ENCODE measurements at regions not wholly inside any gene's neighbourhood (a gene's known extent, or its start where the extent isn't known, plus 50 kb on each side); places are given as distances from the start of the nearest gene placed in this dataset.

- ChIA-PET POLR2A (no interaction called here), CTCF (interaction anchor here (4.8 kb wide), 1 partner anchor 271 kb away, joined by 21 read pairs; no protein-coding TSS in a partner anchor)
- Mint-ChIP-seq H3K9me3 (no peaks in the 10 kb centered on the region), H3K27me3 (no peaks in the 10 kb centered on the region), H3K4me1 (ENCODE audit: low read depth) (no peaks in the 10 kb centered on the region), H3K36me3 (no peaks in the 10 kb centered on the region), H3K27ac (no peak overlapping the region), H3K4me3 (no peak overlapping the region)
- intact Hi-C loops (cut with micrococcal nuclease) = no loop called here
- DNase-seq = no peak
These were observed 133.5 kb upstream of the PARP11 start for GRCh38 chr12:4006743-4007142.

- Mint-ChIP-seq H3K4me3 (no peak overlapping the region), H3K4me1 (ENCODE audit: low read depth) (no peaks in the 10 kb centered on the region), H3K27ac (no peak overlapping the region), H3K9me3 (no peaks in the 10 kb centered on the region), H3K27me3 (no peaks in the 10 kb centered on the region), H3K36me3 (peaks cover 1% of the 10 kb centered on the region)
- no peak for DNase-seq
- CTCF ChIA-PET = interaction anchor here (4.8 kb wide), 1 partner anchor 272 kb away, joined by 21 read pairs; no protein-coding TSS in a partner anchor
- intact Hi-C loops (cut with micrococcal nuclease) = no loop called here
- POLR2A ChIA-PET = no interaction called here
These were observed 132.7 kb upstream of the PARP11 start for GRCh38 chr12:4005851-4006430.

DNA sequence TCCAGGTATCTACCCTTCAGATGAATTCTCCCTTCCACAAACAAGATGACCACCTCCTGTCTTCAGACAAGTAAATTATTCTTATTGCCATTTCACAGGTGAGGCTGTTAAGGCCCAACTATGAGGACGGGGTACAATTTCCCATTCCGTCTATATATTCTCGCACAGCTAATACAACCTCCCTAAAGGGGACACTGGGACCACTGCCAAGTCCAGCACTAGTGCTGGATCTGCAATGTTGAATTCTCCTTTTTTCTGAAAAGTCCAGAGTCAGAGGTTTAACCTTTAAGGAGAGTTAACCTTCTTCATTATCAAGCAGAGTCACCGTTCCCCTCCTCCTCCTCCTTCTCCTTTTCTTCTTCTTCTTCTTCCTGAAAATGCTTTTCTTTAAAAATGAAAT is 130.4 kb upstream of the PARP11 start:
- Mint-ChIP-seq H3K9me3 (no peaks in the 10 kb centered on the region), H3K4me3 (no peak overlapping the region), H3K36me3 (peaks cover 1% of the 10 kb centered on the region), H3K27me3 (no peaks in the 10 kb centered on the region), H3K4me1 (ENCODE audit: low read depth) (peaks cover 3% of the 10 kb centered on the region), H3K27ac (no peak overlapping the region)
- intact Hi-C loops (cut with micrococcal nuclease) = no loop called here
- POLR2A ChIA-PET = no interaction called here
- DNase-seq = no peak
- CTCF ChIA-PET = no interaction called here

GRCh38 chr12:4002601-4003000 is 129.4 kb upstream of the PARP11 start:
- peaks cover 3% of the 10 kb centered on the region for H3K4me1 Mint-ChIP-seq (ENCODE audit: low read depth)
- no peak for DNase-seq
- H3K27ac Mint-ChIP-seq = no peak overlapping the region
- H3K4me3 Mint-ChIP-seq = no peak overlapping the region
- CTCF ChIA-PET = no interaction called here
- no peaks in the 10 kb centered on the region for H3K9me3 Mint-ChIP-seq
- peaks cover 1% of the 10 kb centered on the region for H3K36me3 Mint-ChIP-seq
- POLR2A ChIA-PET = no interaction called here
- intact Hi-C loops (cut with micrococcal nuclease) = no loop called here
- no peaks in the 10 kb centered on the region for H3K27me3 Mint-ChIP-seq

GRCh38 chr12:4001841-4002240 is 128.6 kb upstream of the PARP11 start:
- Mint-ChIP-seq H3K27me3 (no peaks in the 10 kb centered on the region), H3K4me3 (no peak overlapping the region), H3K4me1 (ENCODE audit: low read depth) (peaks cover 3% of the 10 kb centered on the region), H3K27ac (no peak overlapping the region), H3K9me3 (no peaks in the 10 kb centered on the region), H3K36me3 (peaks cover 1% of the 10 kb centered on the region)
- POLR2A ChIA-PET = no interaction called here
- no peak for DNase-seq
- CTCF ChIA-PET = no interaction called here
- intact Hi-C loops (cut with micrococcal nuclease) = no loop called here

DNA sequence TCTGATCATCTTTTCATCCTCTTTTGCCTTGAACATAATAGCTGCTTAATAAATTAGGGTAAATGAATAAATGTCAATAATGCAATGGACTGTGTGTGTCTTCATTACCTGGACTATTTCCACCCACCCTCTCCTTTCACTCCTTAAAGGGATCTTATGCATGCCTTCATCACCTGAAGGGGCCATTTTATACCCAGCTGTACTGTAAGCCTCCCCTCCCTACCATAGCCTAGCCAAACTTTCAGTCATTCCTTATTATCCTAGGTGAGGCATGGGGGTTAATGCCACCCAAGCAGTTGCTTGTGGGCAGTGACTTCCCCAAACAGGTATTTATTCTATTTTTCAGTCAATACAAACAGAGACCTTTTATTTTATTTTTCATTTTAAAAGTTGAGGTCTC is 127.8 kb upstream of the PARP11 start:
- Mint-ChIP-seq H3K4me1 (ENCODE audit: low read depth) (peaks cover 3% of the 10 kb centered on the region), H3K9me3 (no peaks in the 10 kb centered on the region), H3K27me3 (no peaks in the 10 kb centered on the region), H3K27ac (no peak overlapping the region), H3K4me3 (no peak overlapping the region), H3K36me3 (peaks cover 1% of the 10 kb centered on the region)
- CTCF ChIA-PET = interaction anchor here (1.1 to 11.8 kb wide), 4 partner anchors 9 to 276 kb away, joined by 3 to 153 read pairs (median 6); no protein-coding TSS in a partner anchor
- intact Hi-C loops (cut with micrococcal nuclease) = no loop called here
- no peak for DNase-seq
- POLR2A ChIA-PET = interaction anchor here (0.7 to 1.2 kb wide), 2 partner anchors 13 to 275 kb away, joined by 3 to 4 read pairs; no protein-coding TSS in a partner anchor

DNA sequence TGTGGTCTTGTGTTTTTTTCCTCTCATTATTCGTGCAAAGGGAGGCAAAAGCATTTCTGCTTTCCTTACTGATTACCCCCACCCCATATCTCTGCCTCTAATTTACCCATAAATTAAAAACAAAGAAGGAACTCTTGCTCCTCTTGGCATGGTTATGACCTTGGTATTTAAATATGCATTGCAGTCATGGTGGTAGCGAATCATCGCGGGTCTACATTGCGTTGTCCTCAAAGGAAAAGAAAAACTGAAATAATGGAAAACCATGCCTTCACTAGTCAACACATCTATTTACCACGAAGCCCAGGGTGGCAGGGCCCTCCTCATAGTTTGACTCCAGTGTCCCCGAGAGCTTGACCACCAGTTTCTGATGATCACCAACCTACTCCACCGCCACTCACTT is 126.7 kb upstream of the PARP11 start:
- Mint-ChIP-seq H3K36me3 (peaks cover 1% of the 10 kb centered on the region), H3K27ac (no peak overlapping the region), H3K4me1 (ENCODE audit: low read depth) (peaks cover 3% of the 10 kb centered on the region), H3K4me3 (no peak overlapping the region), H3K9me3 (no peaks in the 10 kb centered on the region), H3K27me3 (no peaks in the 10 kb centered on the region)
- no peak for DNase-seq
- ChIA-PET POLR2A (interaction anchor here (1.2 kb wide), 1 partner anchor 276 kb away, joined by 4 read pairs; no protein-coding TSS in a partner anchor), CTCF (interaction anchor here (0.9 to 11.8 kb wide), 5 partner anchors 8 to 277 kb away, joined by 3 to 153 read pairs (median 4); no protein-coding TSS in a partner anchor)
- intact Hi-C loops (cut with micrococcal nuclease) = no loop called here

DNA sequence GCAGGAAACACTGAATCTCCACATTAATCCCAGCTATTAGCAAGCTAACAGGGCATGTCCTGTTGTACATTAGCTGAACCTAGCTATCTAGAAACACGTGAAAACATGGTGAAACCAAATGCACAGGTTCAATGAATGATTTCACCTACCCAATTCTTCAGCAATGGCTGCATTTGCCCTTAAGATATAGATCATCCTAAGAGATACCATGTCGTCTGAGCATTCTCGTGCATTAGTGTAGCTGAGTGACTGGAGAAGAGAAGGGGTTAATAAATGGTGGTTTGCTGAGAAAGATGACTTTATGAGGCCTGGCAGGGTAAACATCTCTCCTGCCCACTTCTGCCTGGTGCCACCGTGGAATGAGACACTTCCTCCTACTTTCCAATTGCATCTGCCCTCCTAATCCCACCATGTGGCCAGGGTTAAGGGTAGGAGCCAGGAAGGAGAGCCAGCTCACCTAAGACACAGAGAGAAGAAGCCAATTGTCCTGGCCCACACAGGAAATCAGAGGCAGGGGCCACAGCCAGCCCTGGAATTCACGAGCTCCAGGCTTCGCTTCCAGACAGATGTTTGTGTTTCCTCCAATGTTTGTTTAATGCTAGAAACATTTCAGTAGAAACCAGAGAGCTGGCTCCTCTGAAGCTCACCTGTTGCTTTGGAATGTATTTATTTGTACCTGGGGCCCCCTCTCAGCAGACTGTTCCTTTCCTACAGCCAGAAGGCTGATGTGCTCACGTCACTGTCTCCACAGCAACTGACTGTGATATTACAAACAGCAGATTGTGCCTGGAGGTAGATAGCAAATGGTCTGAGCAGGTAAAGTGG is 126.0 kb upstream of the PARP11 start:
- ChIA-PET CTCF (interaction anchor here (0.6 to 11.8 kb wide), 10 partner anchors 10 to 278 kb away, joined by 3 to 153 read pairs (median 5); no protein-coding TSS in a partner anchor), POLR2A (interaction anchor here (1.1 kb wide), 1 partner anchor 277 kb away, joined by 3 read pairs; no protein-coding TSS in a partner anchor)
- peaks cover 1% of the 10 kb centered on the region for H3K36me3 Mint-ChIP-seq
- no peak overlapping the region for H3K27ac Mint-ChIP-seq
- peaks cover 3% of the 10 kb centered on the region for H3K4me1 Mint-ChIP-seq (ENCODE audit: low read depth)
- H3K4me3 Mint-ChIP-seq = no peak overlapping the region
- intact Hi-C loops (cut with micrococcal nuclease) = no loop called here
- DNase-seq = no peak
- H3K27me3 Mint-ChIP-seq = no peaks in the 10 kb centered on the region
- H3K9me3 Mint-ChIP-seq = no peaks in the 10 kb centered on the region

DNA sequence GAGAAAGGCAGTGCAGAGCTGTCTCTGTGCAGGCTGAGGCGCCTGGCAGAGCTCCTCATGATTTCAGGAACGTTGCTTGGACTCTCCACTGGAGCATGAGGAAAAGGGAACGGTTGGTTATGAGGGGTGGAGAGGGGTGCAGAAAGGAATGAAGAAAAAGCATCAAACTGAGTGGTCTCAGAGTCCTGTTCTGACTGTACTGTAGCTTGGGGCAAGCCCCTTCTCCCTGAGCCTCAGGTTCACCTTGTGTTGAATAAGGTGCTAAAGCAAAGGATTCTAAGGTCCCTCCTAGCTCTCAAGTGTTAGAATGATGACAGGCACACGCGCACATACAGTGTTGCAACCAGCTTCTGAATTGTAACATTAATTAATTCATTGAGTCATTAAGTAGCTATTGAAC is 125.2 kb upstream of the PARP11 start:
- Mint-ChIP-seq H3K9me3 (no peaks in the 10 kb centered on the region), H3K27ac (no peak overlapping the region), H3K27me3 (no peaks in the 10 kb centered on the region), H3K4me3 (no peak overlapping the region), H3K4me1 (ENCODE audit: low read depth) (peaks cover 3% of the 10 kb centered on the region), H3K36me3 (peaks cover 1% of the 10 kb centered on the region)
- intact Hi-C loops (cut with micrococcal nuclease) = no loop called here
- DNase-seq = no peak
- ChIA-PET POLR2A (interaction anchor here (1.1 kb wide), 1 partner anchor 278 kb away, joined by 3 read pairs; no protein-coding TSS in a partner anchor), CTCF (interaction anchor here (0.6 to 11.8 kb wide), 9 partner anchors 11 to 279 kb away, joined by 3 to 153 read pairs (median 5); no protein-coding TSS in a partner anchor)

GRCh38 chr12:3996322-3996721 is 123.1 kb upstream of the PARP11 start:
- intact Hi-C loops (cut with micrococcal nuclease) = no loop called here
- peaks cover 3% of the 10 kb centered on the region for H3K4me1 Mint-ChIP-seq (ENCODE audit: low read depth)
- H3K27ac Mint-ChIP-seq = no peak overlapping the region
- CTCF ChIA-PET = interaction anchor here (0.7 to 11.8 kb wide), 8 partner anchors 17 to 530 kb away, joined by 3 to 153 read pairs (median 4); no protein-coding TSS in a partner anchor
- H3K27me3 Mint-ChIP-seq = no peaks in the 10 kb centered on the region
- POLR2A ChIA-PET = interaction anchor here (0.6 kb wide), 1 partner anchor 22 kb away, joined by 3 read pairs; no protein-coding TSS in a partner anchor
- no peak for DNase-seq
- no peaks in the 10 kb centered on the region for H3K36me3 Mint-ChIP-seq
- no peaks in the 10 kb centered on the region for H3K9me3 Mint-ChIP-seq
- no peak overlapping the region for H3K4me3 Mint-ChIP-seq

- ChIA-PET POLR2A (interaction anchor here (0.6 kb wide), 1 partner anchor 62 kb away, joined by 5 read pairs; no protein-coding TSS in a partner anchor), CTCF (interaction anchor here (1.4 to 11.8 kb wide), 4 partner anchors 32 to 282 kb away, joined by 5 to 153 read pairs (median 36); no protein-coding TSS in a partner anchor)
- Mint-ChIP-seq H3K36me3 (no peaks in the 10 kb centered on the region), H3K27ac (no peak overlapping the region), H3K4me1 (ENCODE audit: low read depth) (peaks cover 3% of the 10 kb centered on the region), H3K27me3 (no peaks in the 10 kb centered on the region), H3K9me3 (no peaks in the 10 kb centered on the region), H3K4me3 (no peak overlapping the region)
- no peak for DNase-seq
- intact Hi-C loops (cut with micrococcal nuclease) = loop anchor here (1.0 to 2.0 kb wide), 2 partner anchors 111 to 282 kb away; no protein-coding TSS in a partner anchor
These were observed 122.1 kb upstream of the PARP11 start for GRCh38 chr12:3995306-3995705.

DNA sequence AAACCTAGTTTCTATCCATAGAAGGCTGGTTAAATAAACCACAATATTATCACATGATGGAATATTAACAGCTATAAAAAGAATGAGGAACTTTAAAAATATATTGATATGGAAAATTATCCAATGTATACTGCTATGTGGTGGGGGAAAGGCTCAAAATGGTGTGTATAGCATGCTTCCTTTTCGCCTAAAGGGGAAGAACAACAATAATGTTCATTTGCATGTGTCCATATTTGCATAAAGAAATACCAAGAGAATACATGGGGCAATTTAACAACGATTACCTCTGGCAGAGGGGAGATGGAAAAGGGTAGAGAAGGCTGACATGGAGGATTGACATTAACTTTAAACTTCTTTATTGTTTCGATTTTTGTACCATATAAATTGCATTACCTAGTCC is 121.3 kb upstream of the PARP11 start:
- ChIA-PET CTCF (interaction anchor here (0.6 to 11.8 kb wide), 6 partner anchors 17 to 283 kb away, joined by 3 to 153 read pairs (median 4); no protein-coding TSS in a partner anchor), POLR2A (no interaction called here)
- Mint-ChIP-seq H3K4me3 (no peak overlapping the region), H3K27me3 (no peaks in the 10 kb centered on the region), H3K36me3 (no peaks in the 10 kb centered on the region), H3K9me3 (no peaks in the 10 kb centered on the region), H3K27ac (no peak overlapping the region), H3K4me1 (ENCODE audit: low read depth) (peaks cover 9% of the 10 kb centered on the region)
- DNase-seq = no peak
- intact Hi-C loops (cut with micrococcal nuclease) = loop anchor here (2.0 kb wide), 1 partner anchor 112 kb away; no protein-coding TSS in a partner anchor
